SK-N-SH treated with all-trans-retinoic acid at 6 μM for 48 hours (cell line): ENCODE measurements at regions not wholly inside any gene's neighbourhood (a gene's known extent, or its start where the extent isn't known, plus 50 kb on each side); places are given as distances from the start of the nearest gene placed in this dataset.

ENCODE experiments used
- ATAC-seq: fragments of 200-7000 bp; cut with Tn5 transposase; 3 replicates; pipeline ENCODE4 v1.9.1; 2020; ENCODE audit warnings: mild to moderate bottlenecking, moderate library complexity
- ARNTL ChIP-seq: fragments of 450-650 bp; formaldehyde crosslinking; IDR thresholded peaks from 2 replicates; pipeline ENCODE4 v1.5.0; 2020; ENCODE audit warnings: low read depth, mild to moderate bottlenecking, moderate library complexity, borderline replicate concordance
- BACH2 ChIP-seq: fragments of 250-450 bp; sonication (Bioruptor Pico); IDR thresholded peaks from 2 replicates; pipeline ENCODE4 v1.9.0; 2021; ENCODE audit warnings: mild to moderate bottlenecking, borderline replicate concordance
- CREB5 ChIP-seq: fragments of 250-450 bp; sonication (Bioruptor Pico); IDR thresholded peaks from 2 replicates; pipeline ENCODE4 v1.5.1; 2020; ENCODE audit warnings: low read depth, mild to moderate bottlenecking, moderate library complexity
- CSDC2 ChIP-seq: fragments of 250-450 bp; sonication (Bioruptor Pico); IDR thresholded peaks from 2 replicates; pipeline ENCODE4 v1.5.0; 2020; ENCODE audit warnings: mild to moderate bottlenecking, moderate library complexity
- CSRNP3 ChIP-seq: fragments of 250-450 bp; sonication (Bioruptor Pico); IDR thresholded peaks from 2 replicates; pipeline ENCODE4 v1.5.1; 2021; ENCODE audit warnings: mild to moderate bottlenecking, moderate library complexity
- GLIS3 ChIP-seq: fragments of 250-450 bp; sonication (Bioruptor Pico); IDR thresholded peaks from 2 replicates; pipeline ENCODE4 v1.5.0; 2020; ENCODE audit warnings: mild to moderate bottlenecking, moderate library complexity
- OSR1 ChIP-seq: fragments of 250-450 bp; sonication (Bioruptor Pico); IDR thresholded peaks from 2 replicates; pipeline ENCODE4 v1.8.0; 2022; ENCODE audit warnings: moderate library complexity, mild to moderate bottlenecking, inconsistent platforms
- PATZ1 ChIP-seq: fragments of 250-450 bp; sonication (Bioruptor Pico); IDR thresholded peaks from 2 replicates; pipeline ENCODE4 v1.8.0; 2020; ENCODE audit warnings: mild to moderate bottlenecking, moderate library complexity, borderline replicate concordance
- PPARA ChIP-seq: fragments of 250-450 bp; sonication (Bioruptor Pico); IDR thresholded peaks from 2 replicates; pipeline ENCODE4 v1.5.0; 2020; ENCODE audit warnings: mild to moderate bottlenecking, borderline replicate concordance
- SNAI2 ChIP-seq: fragments of 250-450 bp; sonication (Bioruptor Pico); IDR thresholded peaks from 2 replicates; pipeline ENCODE4 v1.5.0; 2020; ENCODE audit warnings: mild to moderate bottlenecking, moderate library complexity
- TCF4 ChIP-seq: fragments of 250-450 bp; sonication (Bioruptor Pico); IDR thresholded peaks from 2 replicates; pipeline ENCODE4 v1.8.0; 2021; ENCODE audit warnings: mild to moderate bottlenecking, moderate library complexity, borderline replicate concordance
- TOX ChIP-seq: fragments of 250-450 bp; sonication (Bioruptor Pico); IDR thresholded peaks from 2 replicates; pipeline ENCODE4 v1.8.0; 2021; ENCODE audit warnings: mild to moderate bottlenecking, moderate library complexity, borderline replicate concordance
- TSHZ2 ChIP-seq: fragments of 250-450 bp; sonication (Bioruptor Pico); IDR thresholded peaks from 2 replicates; pipeline ENCODE4 v1.5.0; 2020; ENCODE audit warnings: mild to moderate bottlenecking, moderate library complexity
- ZC3H10 ChIP-seq: fragments of 250-450 bp; sonication (Bioruptor Pico); IDR thresholded peaks from 2 replicates; pipeline ENCODE4 v1.5.1; 2021; ENCODE audit warnings: mild to moderate bottlenecking, moderate library complexity
- ZFP3 ChIP-seq: fragments of 250-450 bp; sonication (Bioruptor Pico); IDR thresholded peaks from 2 replicates; pipeline ENCODE4 v1.5.0; 2020; ENCODE audit warnings: mild to moderate bottlenecking, moderate library complexity
- ZFP30 ChIP-seq: fragments of 450-650 bp; formaldehyde crosslinking; IDR thresholded peaks from 2 replicates; pipeline ENCODE4 v1.5.0; 2022; ENCODE audit warnings: mild to moderate bottlenecking, moderate library complexity
- ZNF565 ChIP-seq: fragments of 450-650 bp; formaldehyde crosslinking; conservative IDR thresholded peaks from 2 replicates; pipeline ENCODE4 v1.5.0; 2020; ENCODE audit warnings: low read depth, mild to moderate bottlenecking, moderate library complexity
- ZNF70 ChIP-seq: fragments of 450-650 bp; formaldehyde crosslinking; IDR thresholded peaks from 2 replicates; pipeline ENCODE4 v1.5.0; 2020; ENCODE audit warnings: mild to moderate bottlenecking, moderate library complexity
- ZNF8 ChIP-seq: fragments of 450-650 bp; formaldehyde crosslinking; IDR thresholded peaks from 2 replicates; pipeline ENCODE4 v1.5.0; 2020; ENCODE audit warnings: mild to moderate bottlenecking, moderate library complexity

- TF ChIP-seq ZNF565 (no peak), ZNF70 (CRISPR knock-in tag) (no peak), OSR1 (CRISPR knock-in tag) (no peak), ZFP30 (no peak), TOX (CRISPR knock-in tag) (no peak), TCF4 (CRISPR knock-in tag) (no peak), GLIS3 (CRISPR knock-in tag) (no peak), ZFP3 (no peak), CSRNP3 (CRISPR knock-in tag) (no peak), ZC3H10 (CRISPR knock-in tag) (no peak)
- TF ChIP-seq, all 23 proteins: peak for 0
These were observed 164.7 kb upstream of the TARS1 start (continued) for GRCh38 chr5:33275921-33276627.

GRCh38 chr5:33276628-33276950 lies 164.2 kb upstream of the TARS1 start:
- no peak for TF ChIP-seq GLIS3 (CRISPR knock-in tag)
- TF ChIP-seq OSR1 (CRISPR knock-in tag) = no peak
- TF ChIP-seq, all 23 proteins: peak for 0
- peak; percentile 45; the same call in 2 of the 3 replicates for ATAC-seq

- TF ChIP-seq CSDC2 (CRISPR knock-in tag) = no peak
- no peak for TF ChIP-seq ZNF70 (CRISPR knock-in tag)
- TF ChIP-seq BACH2 (CRISPR knock-in tag) = no peak
- TF ChIP-seq PATZ1 (CRISPR knock-in tag) = no peak
- no peak for TF ChIP-seq PPARA (CRISPR knock-in tag)
- TF ChIP-seq ZFP3 = no peak
- no peak for TF ChIP-seq CSRNP3 (CRISPR knock-in tag)
- TF ChIP-seq GLIS3 (CRISPR knock-in tag) = no peak
- no peak for TF ChIP-seq TOX (CRISPR knock-in tag)
- TF ChIP-seq CREB5 = no peak
- no peak for TF ChIP-seq TCF4 (CRISPR knock-in tag)
- TF ChIP-seq ZNF8 (CRISPR knock-in tag) = no peak
- no peak for ATAC-seq
These were observed 163.6 kb upstream of the TARS1 start for GRCh38 chr5:33277061-33277650.

GRCh38 chr5:33281431-33281843 lies 159.3 kb upstream of the TARS1 start:
- 0 out of 2 replicates have a peak, but pooled peaks have one; percentile 26 for TF ChIP-seq TOX (CRISPR knock-in tag)
- TF ChIP-seq ZFP3 = no peak
- peak; percentile 83 for ATAC-seq

- no peak; the same call in 2 of the 3 replicates for ATAC-seq
- no peak for TF ChIP-seq ARNTL
- no peak for TF ChIP-seq SNAI2 (CRISPR knock-in tag)
- TF ChIP-seq ZFP30 = no peak
- no peak for TF ChIP-seq TSHZ2 (CRISPR knock-in tag)
- TF ChIP-seq CSRNP3 (CRISPR knock-in tag) = no peak
- no peak for TF ChIP-seq PPARA (CRISPR knock-in tag)
- no peak for TF ChIP-seq TOX (CRISPR knock-in tag)
- no peak for TF ChIP-seq BACH2 (CRISPR knock-in tag)
- TF ChIP-seq GLIS3 (CRISPR knock-in tag) = no peak
- no peak for TF ChIP-seq PATZ1 (CRISPR knock-in tag)
These were observed 158.6 kb upstream of the TARS1 start for GRCh38 chr5:33282157-33282556.
